ENCODE measurements at regions not wholly inside any gene's neighbourhood (a gene's known extent, or its start where the extent isn't known, plus 50 kb on each side); places are given as distances from the start of the nearest gene placed in this dataset.

DNA sequence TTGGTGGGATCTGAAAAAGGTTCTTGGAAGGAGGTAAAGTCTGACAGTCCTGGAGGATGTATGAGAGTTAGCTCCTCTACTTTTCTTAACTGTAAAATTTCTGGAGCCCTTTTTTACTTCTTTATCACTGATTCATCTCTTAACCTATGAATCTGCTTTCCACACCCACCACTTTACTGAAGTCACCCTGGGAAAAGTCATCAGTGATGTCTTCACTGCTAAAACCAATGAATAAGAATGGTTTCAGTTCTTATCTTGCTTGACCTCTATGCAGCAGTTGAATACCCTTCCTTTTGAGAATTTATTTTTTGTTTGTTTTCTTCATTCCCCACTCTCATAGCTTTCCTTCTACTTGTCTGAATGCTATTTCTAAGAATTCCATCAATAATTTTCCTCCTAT is 80.0 kb downstream of the AREG start (continued):
- TF ChIP-seq, protein P1, sequence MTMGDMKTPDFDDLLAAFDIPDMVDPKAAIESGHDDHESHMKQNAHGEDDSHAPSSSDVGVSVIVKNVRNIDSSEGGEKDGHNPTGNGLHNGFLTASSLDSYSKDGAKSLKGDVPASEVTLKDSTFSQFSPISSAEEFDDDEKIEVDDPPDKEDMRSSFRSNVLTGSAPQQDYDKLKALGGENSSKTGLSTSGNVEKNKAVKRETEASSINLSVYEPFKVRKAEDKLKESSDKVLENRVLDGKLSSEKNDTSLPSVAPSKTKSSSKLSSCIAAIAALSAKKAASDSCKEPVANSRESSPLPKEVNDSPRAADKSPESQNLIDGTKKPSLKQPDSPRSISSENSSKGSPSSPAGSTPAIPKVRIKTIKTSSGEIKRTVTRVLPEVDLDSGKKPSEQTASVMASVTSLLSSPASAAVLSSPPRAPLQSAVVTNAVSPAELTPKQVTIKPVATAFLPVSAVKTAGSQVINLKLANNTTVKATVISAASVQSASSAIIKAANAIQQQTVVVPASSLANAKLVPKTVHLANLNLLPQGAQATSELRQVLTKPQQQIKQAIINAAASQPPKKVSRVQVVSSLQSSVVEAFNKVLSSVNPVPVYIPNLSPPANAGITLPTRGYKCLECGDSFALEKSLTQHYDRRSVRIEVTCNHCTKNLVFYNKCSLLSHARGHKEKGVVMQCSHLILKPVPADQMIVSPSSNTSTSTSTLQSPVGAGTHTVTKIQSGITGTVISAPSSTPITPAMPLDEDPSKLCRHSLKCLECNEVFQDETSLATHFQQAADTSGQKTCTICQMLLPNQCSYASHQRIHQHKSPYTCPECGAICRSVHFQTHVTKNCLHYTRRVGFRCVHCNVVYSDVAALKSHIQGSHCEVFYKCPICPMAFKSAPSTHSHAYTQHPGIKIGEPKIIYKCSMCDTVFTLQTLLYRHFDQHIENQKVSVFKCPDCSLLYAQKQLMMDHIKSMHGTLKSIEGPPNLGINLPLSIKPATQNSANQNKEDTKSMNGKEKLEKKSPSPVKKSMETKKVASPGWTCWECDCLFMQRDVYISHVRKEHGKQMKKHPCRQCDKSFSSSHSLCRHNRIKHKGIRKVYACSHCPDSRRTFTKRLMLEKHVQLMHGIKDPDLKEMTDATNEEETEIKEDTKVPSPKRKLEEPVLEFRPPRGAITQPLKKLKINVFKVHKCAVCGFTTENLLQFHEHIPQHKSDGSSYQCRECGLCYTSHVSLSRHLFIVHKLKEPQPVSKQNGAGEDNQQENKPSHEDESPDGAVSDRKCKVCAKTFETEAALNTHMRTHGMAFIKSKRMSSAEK (CRISPR knock-in tag; IDR thresholded peaks at IDR 0.05; ENCODE audit: borderline replicate concordance), result no peak
- TF ChIP-seq, protein P2, sequence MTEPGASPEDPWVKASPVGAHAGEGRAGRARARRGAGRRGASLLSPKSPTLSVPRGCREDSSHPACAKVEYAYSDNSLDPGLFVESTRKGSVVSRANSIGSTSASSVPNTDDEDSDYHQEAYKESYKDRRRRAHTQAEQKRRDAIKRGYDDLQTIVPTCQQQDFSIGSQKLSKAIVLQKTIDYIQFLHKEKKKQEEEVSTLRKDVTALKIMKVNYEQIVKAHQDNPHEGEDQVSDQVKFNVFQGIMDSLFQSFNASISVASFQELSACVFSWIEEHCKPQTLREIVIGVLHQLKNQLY (CRISPR knock-in tag; IDR thresholded peaks at IDR 0.05), result no peak
- TF ChIP-seq ATF1 (CRISPR knock-in tag; IDR thresholded peaks at IDR 0.05) (no peak), TEAD1 (CRISPR knock-in tag; IDR thresholded peaks at IDR 0.05) (no peak), OVOL2 (CRISPR knock-in tag; IDR thresholded peaks at IDR 0.05; ENCODE audit: borderline replicate concordance) (no peak), ZNF263 (CRISPR knock-in tag; IDR thresholded peaks at IDR 0.05; ENCODE audit: low read depth) (no peak), NFYB (CRISPR knock-in tag; conservative IDR thresholded peaks at IDR 0.05; ENCODE audit: low read depth) (no peak)
- TF ChIP-seq, protein P3, sequence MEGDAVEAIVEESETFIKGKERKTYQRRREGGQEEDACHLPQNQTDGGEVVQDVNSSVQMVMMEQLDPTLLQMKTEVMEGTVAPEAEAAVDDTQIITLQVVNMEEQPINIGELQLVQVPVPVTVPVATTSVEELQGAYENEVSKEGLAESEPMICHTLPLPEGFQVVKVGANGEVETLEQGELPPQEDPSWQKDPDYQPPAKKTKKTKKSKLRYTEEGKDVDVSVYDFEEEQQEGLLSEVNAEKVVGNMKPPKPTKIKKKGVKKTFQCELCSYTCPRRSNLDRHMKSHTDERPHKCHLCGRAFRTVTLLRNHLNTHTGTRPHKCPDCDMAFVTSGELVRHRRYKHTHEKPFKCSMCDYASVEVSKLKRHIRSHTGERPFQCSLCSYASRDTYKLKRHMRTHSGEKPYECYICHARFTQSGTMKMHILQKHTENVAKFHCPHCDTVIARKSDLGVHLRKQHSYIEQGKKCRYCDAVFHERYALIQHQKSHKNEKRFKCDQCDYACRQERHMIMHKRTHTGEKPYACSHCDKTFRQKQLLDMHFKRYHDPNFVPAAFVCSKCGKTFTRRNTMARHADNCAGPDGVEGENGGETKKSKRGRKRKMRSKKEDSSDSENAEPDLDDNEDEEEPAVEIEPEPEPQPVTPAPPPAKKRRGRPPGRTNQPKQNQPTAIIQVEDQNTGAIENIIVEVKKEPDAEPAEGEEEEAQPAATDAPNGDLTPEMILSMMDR (IDR thresholded peaks at IDR 0.05), result no peak
- TF ChIP-seq, protein P4, sequence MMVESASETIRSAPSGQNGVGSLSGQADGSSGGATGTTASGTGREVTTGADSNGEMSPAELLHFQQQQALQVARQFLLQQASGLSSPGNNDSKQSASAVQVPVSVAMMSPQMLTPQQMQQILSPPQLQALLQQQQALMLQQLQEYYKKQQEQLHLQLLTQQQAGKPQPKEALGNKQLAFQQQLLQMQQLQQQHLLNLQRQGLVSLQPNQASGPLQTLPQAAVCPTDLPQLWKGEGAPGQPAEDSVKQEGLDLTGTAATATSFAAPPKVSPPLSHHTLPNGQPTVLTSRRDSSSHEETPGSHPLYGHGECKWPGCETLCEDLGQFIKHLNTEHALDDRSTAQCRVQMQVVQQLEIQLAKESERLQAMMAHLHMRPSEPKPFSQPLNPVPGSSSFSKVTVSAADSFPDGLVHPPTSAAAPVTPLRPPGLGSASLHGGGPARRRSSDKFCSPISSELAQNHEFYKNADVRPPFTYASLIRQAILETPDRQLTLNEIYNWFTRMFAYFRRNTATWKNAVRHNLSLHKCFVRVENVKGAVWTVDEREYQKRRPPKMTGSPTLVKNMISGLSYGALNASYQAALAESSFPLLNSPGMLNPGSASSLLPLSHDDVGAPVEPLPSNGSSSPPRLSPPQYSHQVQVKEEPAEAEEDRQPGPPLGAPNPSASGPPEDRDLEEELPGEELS (CRISPR knock-in tag; IDR thresholded peaks at IDR 0.05), result no peak

DNA sequence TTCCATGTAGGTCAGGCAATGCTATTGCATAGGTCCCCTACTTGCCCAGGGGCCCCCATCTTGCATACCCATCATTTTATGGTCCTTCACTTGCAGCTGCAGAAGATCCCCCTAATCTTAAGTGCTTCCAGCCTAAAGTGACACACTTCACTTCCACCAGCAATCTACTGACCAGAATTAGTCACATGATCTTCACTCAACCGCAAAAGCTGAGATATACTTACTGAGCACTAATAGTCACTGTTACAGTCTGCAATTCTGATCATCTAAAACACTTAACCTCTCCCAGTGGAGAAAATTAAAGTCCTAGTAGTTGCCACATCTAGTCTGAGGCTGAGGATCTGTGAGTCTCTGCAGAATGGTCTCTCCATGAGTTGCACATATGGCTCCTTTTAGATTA is 82.1 kb downstream of the AREG start:
- Mint-ChIP-seq H3K27ac (no peak overlapping the region), H3K36me3 (no peaks in the 10 kb centered on the region), H3K4me3 (no peak overlapping the region), H3K27me3 (ENCODE audit: low read depth) (no peaks in the 10 kb centered on the region), H3K9me3 (no peaks in the 10 kb centered on the region), H3K4me1 (peaks cover 4% of the 10 kb centered on the region; the same call in 1 of the 2 replicates)
- POLR2A ChIA-PET, result interaction anchor here (0.5 kb wide), 1 partner anchor 481 kb away, joined by 3 read pairs; no protein-coding TSS in a partner anchor
- ATAC-seq, result no peak
- CTCF ChIA-PET, result no interaction called here
- DNase-seq (ENCODE audit: low spot score), result no peak
- TF ChIP-seq, protein P5, sequence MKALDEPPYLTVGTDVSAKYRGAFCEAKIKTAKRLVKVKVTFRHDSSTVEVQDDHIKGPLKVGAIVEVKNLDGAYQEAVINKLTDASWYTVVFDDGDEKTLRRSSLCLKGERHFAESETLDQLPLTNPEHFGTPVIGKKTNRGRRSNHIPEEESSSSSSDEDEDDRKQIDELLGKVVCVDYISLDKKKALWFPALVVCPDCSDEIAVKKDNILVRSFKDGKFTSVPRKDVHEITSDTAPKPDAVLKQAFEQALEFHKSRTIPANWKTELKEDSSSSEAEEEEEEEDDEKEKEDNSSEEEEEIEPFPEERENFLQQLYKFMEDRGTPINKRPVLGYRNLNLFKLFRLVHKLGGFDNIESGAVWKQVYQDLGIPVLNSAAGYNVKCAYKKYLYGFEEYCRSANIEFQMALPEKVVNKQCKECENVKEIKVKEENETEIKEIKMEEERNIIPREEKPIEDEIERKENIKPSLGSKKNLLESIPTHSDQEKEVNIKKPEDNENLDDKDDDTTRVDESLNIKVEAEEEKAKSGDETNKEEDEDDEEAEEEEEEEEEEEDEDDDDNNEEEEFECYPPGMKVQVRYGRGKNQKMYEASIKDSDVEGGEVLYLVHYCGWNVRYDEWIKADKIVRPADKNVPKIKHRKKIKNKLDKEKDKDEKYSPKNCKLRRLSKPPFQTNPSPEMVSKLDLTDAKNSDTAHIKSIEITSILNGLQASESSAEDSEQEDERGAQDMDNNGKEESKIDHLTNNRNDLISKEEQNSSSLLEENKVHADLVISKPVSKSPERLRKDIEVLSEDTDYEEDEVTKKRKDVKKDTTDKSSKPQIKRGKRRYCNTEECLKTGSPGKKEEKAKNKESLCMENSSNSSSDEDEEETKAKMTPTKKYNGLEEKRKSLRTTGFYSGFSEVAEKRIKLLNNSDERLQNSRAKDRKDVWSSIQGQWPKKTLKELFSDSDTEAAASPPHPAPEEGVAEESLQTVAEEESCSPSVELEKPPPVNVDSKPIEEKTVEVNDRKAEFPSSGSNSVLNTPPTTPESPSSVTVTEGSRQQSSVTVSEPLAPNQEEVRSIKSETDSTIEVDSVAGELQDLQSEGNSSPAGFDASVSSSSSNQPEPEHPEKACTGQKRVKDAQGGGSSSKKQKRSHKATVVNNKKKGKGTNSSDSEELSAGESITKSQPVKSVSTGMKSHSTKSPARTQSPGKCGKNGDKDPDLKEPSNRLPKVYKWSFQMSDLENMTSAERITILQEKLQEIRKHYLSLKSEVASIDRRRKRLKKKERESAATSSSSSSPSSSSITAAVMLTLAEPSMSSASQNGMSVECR (CRISPR knock-in tag; IDR thresholded peaks at IDR 0.05; ENCODE audit: borderline replicate concordance), result no peak
- TF ChIP-seq, protein P6, sequence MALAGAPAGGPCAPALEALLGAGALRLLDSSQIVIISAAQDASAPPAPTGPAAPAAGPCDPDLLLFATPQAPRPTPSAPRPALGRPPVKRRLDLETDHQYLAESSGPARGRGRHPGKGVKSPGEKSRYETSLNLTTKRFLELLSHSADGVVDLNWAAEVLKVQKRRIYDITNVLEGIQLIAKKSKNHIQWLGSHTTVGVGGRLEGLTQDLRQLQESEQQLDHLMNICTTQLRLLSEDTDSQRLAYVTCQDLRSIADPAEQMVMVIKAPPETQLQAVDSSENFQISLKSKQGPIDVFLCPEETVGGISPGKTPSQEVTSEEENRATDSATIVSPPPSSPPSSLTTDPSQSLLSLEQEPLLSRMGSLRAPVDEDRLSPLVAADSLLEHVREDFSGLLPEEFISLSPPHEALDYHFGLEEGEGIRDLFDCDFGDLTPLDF (CRISPR knock-in tag; IDR thresholded peaks at IDR 0.05), result no peak
- TF ChIP-seq, protein P7, sequence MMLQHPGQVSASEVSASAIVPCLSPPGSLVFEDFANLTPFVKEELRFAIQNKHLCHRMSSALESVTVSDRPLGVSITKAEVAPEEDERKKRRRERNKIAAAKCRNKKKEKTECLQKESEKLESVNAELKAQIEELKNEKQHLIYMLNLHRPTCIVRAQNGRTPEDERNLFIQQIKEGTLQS (CRISPR knock-in tag; conservative IDR thresholded peaks at IDR 0.05), result no peak
- TF ChIP-seq NFYB (CRISPR knock-in tag; conservative IDR thresholded peaks at IDR 0.05; ENCODE audit: low read depth) (no peak), NR1H2 (CRISPR knock-in tag; IDR thresholded peaks at IDR 0.05) (no peak), SP1 (CRISPR knock-in tag; conservative IDR thresholded peaks at IDR 0.05) (no peak)
- TF ChIP-seq, protein P8, sequence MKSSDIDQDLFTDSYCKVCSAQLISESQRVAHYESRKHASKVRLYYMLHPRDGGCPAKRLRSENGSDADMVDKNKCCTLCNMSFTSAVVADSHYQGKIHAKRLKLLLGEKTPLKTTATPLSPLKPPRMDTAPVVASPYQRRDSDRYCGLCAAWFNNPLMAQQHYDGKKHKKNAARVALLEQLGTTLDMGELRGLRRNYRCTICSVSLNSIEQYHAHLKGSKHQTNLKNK (CRISPR knock-in tag; IDR thresholded peaks at IDR 0.05), result no peak
- TF ChIP-seq, protein P1 (CRISPR knock-in tag; IDR thresholded peaks at IDR 0.05; ENCODE audit: borderline replicate concordance), result no peak
